ENCODE measurements at regions not wholly inside any gene's neighbourhood (a gene's known extent, or its start where the extent isn't known, plus 50 kb on each side); places are given as distances from the start of the nearest gene placed in this dataset.

DNA sequence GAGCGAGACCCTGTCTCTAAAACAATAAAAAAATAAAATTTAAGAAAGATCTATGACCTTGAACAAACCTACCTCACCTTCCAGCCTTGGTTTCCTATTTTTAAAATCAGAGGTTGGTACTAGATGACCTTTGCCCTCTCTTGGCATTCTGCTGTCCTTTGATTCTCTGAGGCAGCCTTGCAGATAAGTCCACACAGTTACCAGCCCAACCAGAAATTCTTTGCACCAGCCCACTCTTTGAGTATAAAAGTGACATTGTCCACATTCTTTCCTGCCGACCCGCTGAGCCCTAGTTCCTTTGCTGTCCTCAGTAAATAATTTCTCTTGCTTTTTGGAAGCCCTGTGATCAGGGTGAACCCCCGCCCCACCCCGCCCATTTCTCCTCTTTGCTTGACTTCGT, 150.4 kb downstream of the PHETA1 start:
- no peaks in the 10 kb centered on the region for H3K4me1 ChIP-seq
- H3K27me3 ChIP-seq = no peaks in the 10 kb centered on the region
- WGBS, 2 donors = 70 to 72% methylated on average over 6 of the region's 6 CpGs
- H3K36me3 ChIP-seq = no peaks in the 10 kb centered on the region
- TF ChIP-seq, protein P1, sequence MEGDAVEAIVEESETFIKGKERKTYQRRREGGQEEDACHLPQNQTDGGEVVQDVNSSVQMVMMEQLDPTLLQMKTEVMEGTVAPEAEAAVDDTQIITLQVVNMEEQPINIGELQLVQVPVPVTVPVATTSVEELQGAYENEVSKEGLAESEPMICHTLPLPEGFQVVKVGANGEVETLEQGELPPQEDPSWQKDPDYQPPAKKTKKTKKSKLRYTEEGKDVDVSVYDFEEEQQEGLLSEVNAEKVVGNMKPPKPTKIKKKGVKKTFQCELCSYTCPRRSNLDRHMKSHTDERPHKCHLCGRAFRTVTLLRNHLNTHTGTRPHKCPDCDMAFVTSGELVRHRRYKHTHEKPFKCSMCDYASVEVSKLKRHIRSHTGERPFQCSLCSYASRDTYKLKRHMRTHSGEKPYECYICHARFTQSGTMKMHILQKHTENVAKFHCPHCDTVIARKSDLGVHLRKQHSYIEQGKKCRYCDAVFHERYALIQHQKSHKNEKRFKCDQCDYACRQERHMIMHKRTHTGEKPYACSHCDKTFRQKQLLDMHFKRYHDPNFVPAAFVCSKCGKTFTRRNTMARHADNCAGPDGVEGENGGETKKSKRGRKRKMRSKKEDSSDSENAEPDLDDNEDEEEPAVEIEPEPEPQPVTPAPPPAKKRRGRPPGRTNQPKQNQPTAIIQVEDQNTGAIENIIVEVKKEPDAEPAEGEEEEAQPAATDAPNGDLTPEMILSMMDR (IDR thresholded peaks at IDR 0.05) = no peak
- TF ChIP-seq EP300 (IDR thresholded peaks at IDR 0.05) (no peak), POLR2A (IDR thresholded peaks at IDR 0.05) (no peak)
- DNase-seq (ENCODE audit: low spot score in 2 of 2) = no peak
- H3K27ac ChIP-seq = no peak overlapping the region
- H3K9me3 ChIP-seq = no peaks in the 10 kb centered on the region
- no peak overlapping the region for H3K4me3 ChIP-seq

DNA sequence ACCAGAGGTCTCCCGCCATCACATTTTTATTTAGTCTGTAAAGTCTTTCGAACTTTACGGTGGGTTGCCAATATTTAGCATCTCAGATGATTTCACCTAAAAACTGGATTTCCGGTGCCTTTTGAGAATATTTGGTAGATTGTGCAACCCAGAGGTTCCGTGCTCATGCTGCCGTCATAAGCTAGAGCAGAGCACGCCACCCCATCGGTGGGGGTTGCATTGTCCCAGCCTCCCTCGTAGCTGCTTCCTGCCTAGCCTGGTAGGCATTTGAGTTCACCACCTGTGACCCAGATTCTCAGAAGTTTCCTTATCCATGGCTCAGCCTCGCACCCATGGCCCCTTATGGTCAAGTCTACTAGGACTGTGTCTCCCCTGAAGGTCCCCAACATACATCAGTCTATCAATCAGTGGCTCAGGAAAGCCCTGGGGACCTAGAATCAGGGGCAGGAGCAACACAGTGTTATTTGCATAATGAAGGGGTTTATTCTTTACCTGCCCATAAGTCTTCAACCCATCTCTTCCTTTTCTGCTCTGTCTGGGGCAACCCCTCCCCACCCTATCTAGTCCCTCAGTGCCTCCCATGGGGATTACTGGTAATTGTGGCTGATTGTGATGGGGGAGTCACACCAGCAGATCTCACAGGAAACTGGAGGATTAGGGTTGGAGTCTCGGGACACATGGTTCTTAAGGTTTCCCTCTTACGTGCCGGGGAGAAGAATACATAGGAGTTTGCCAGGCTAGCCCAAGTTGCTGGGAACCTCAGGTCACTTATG, 152.3 kb downstream of the PHETA1 start:
- H3K4me3 ChIP-seq = no peak overlapping the region
- DNase-seq (ENCODE audit: low spot score in 2 of 2) = no peak
- no peaks in the 10 kb centered on the region for H3K4me1 ChIP-seq
- no peak for TF ChIP-seq POLR2A (IDR thresholded peaks at IDR 0.05)
- TF ChIP-seq, protein P1 (IDR thresholded peaks at IDR 0.05) = no peak
- TF ChIP-seq EP300 (IDR thresholded peaks at IDR 0.05) = no peak
- no peaks in the 10 kb centered on the region for H3K27me3 ChIP-seq
- no peak overlapping the region for H3K27ac ChIP-seq
- WGBS, 2 donors = 78 to 80% methylated on average over 12 to 13 of the region's 13 CpGs
- no peaks in the 10 kb centered on the region for H3K36me3 ChIP-seq
- H3K9me3 ChIP-seq = no peaks in the 10 kb centered on the region

GRCh38 chr12:111215881-111216280, 153.0 kb downstream of the PHETA1 start:
- TF ChIP-seq, protein P1 (IDR thresholded peaks at IDR 0.05) = no peak
- TF ChIP-seq EP300 (IDR thresholded peaks at IDR 0.05) (no peak), POLR2A (IDR thresholded peaks at IDR 0.05) (no peak)
- H3K27me3 ChIP-seq = peaks cover 0 to 4% of the 10 kb centered on the region in 2 donors
- 80 to 83% methylated on average over 12 of the region's 12 CpGs for WGBS, 2 donors

DNA sequence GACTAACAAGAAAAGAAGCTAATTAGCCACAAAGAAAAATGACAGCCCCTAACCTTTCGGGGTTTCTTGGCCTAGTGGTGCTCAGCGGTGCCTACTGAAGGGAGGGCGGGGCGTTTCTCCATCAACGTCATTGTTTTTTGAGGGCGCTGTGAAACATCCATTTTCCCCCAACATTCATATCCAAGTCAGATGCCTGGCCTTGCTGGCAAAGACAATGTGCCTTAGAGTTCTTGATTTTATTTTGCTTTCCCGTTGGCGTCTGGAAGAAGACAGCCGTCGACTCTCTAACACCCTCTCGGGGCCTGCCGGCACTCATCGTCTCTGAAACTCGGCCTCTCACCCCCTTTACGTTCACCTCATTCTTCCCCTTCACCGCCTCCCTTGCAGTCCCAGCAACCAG, 154.5 kb downstream of the PHETA1 start:
- Histone ChIP-seq H3K27ac (no peak overlapping the region), H3K27me3 (peaks cover 0 to 8% of the 10 kb centered on the region in 2 donors), H3K4me3 (no peak overlapping the region), H3K9me3 (no peaks in the 10 kb centered on the region), H3K4me1 (no peaks in the 10 kb centered on the region), H3K36me3 (no peaks in the 10 kb centered on the region)
- TF ChIP-seq, protein P1 (IDR thresholded peaks at IDR 0.05) = no peak
- TF ChIP-seq POLR2A (IDR thresholded peaks at IDR 0.05) (no peak), EP300 (IDR thresholded peaks at IDR 0.05) (no peak)
- no peak for DNase-seq (ENCODE audit: low spot score in 2 of 2)
- WGBS, 2 donors = 58 to 59% methylated on average over 16 of the region's 16 CpGs

More at GRCh38 chr12:111215881-111216280, 153.0 kb downstream of the PHETA1 start:
- no peak for DNase-seq (ENCODE audit: low spot score in 2 of 2)
- Histone ChIP-seq H3K9me3 (no peaks in the 10 kb centered on the region), H3K4me1 (no peaks in the 10 kb centered on the region), H3K4me3 (no peak overlapping the region), H3K27ac (no peak overlapping the region), H3K36me3 (no peaks in the 10 kb centered on the region)

GRCh38 chr12:111213561-111213960, 155.3 kb downstream of the PHETA1 start:
- WGBS, 2 donors = 88 to 89% methylated on average over 5 of the region's 5 CpGs
- Histone ChIP-seq H3K4me3 (no peak overlapping the region), H3K36me3 (no peaks in the 10 kb centered on the region), H3K27me3 (peaks cover 0 to 13% of the 10 kb centered on the region in 2 donors), H3K4me1 (no peaks in the 10 kb centered on the region), H3K9me3 (no peaks in the 10 kb centered on the region), H3K27ac (no peak overlapping the region)
- TF ChIP-seq, protein P1 (IDR thresholded peaks at IDR 0.05) = no peak
- TF ChIP-seq EP300 (IDR thresholded peaks at IDR 0.05) = no peak
- DNase-seq (ENCODE audit: low spot score in 2 of 2) = no peak
